Peyer's patch (tissue), 4 donors: ENCODE measurements at regions not wholly inside any gene's neighbourhood (a gene's known extent, or its start where the extent isn't known, plus 50 kb on each side); places are given as distances from the start of the nearest gene placed in this dataset.

Experiments used
- DNase-seq, 3 donors: peaks; one replicate each; pipeline ENCODE4 v3.0.0-alpha.2; 2017 to 2019
- H3K27ac ChIP-seq, 4 donors: fragments of 200-600 bp; sonication (generic); one replicate each; pipeline ENCODE4 v1.5.1; 2016 to 2019
- H3K27me3 ChIP-seq, 2 donors: fragments of 200-600 bp; sonication (generic); one replicate each; pipeline ENCODE4 v1.5.1; 2019
- H3K36me3 ChIP-seq, 3 donors: fragments of 200-600 bp; sonication (generic); one replicate each; pipeline ENCODE4 v1.5.1; 2016 to 2019
- H3K4me1 ChIP-seq, 4 donors: fragments of 200-600 bp; sonication (generic); one replicate each; pipeline ENCODE4 v1.5.1; 2016 to 2019
- H3K4me3 ChIP-seq, 4 donors: fragments of 200-600 bp; sonication (generic); 1 replicate in 3 of 4; 2 replicates in 1 of 4; pipeline ENCODE4 v1.5.1; 2016 to 2019; ENCODE audit warnings: mild to moderate bottlenecking in 1 of 4
- H3K9me3 ChIP-seq, 4 donors: fragments of 200-600 bp; sonication (generic); one replicate each; pipeline ENCODE4 v1.5.1; 2016 to 2019; ENCODE audit warnings: mild to moderate bottlenecking in 1 of 4
- POLR2A ChIP-seq, 2 donors: fragments of 450-650 bp; IDR thresholded peaks; one replicate each; pipeline ENCODE4 v1.5.1; 2017; ENCODE audit warnings: antibody characterized with exemption in 2 of 2, mild to moderate bottlenecking in 2 of 2, moderate library complexity in 2 of 2
- TF ChIP-seq, protein P1 (sequence below), 6 experiments: fragments of 450-650 bp in 4 of 6; fragments of 200-600 bp in 2 of 6; sonication (generic) in 1 of 6; IDR thresholded peaks; one replicate each; pipeline ENCODE4 v1.5.1; 2017 to 2019; ENCODE audit warnings: antibody characterized with exemption in 6 of 6, mild to moderate bottlenecking in 3 of 6, moderate library complexity in 1 of 6

DNA sequence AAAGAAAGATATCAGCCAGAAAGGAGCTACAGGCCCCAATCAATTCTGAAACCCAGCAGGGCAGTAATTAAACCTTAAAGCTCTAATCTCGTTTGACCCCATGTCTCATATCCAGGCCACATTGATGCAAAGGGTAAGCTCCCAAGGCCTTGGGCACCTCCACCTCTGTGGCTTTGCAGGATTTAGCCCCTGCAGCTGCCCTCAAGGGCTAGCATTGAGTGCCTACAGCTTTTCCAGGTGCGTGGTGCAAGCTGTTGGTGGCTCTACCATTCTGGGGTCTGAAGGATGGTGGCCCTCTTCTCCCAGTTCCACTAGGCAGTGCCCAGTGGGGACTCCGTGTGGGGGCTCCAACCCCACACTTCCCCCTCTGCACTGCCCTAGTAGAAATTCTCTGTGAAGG is 429.9 kb downstream of the NPHP4 start:
- no peak overlapping the region for H3K4me3 ChIP-seq
- peaks cover 0 to 2% (median 0%) of the 10 kb centered on the region in 4 donors for H3K9me3 ChIP-seq
- H3K27me3 ChIP-seq, result no peaks in the 10 kb centered on the region
- H3K4me1 ChIP-seq, result no peaks in the 10 kb centered on the region
- no peak overlapping the region for H3K27ac ChIP-seq
- DNase-seq, result no peak
- TF ChIP-seq POLR2A (IDR thresholded peaks at IDR 0.05), result no peak
- TF ChIP-seq, protein P1, sequence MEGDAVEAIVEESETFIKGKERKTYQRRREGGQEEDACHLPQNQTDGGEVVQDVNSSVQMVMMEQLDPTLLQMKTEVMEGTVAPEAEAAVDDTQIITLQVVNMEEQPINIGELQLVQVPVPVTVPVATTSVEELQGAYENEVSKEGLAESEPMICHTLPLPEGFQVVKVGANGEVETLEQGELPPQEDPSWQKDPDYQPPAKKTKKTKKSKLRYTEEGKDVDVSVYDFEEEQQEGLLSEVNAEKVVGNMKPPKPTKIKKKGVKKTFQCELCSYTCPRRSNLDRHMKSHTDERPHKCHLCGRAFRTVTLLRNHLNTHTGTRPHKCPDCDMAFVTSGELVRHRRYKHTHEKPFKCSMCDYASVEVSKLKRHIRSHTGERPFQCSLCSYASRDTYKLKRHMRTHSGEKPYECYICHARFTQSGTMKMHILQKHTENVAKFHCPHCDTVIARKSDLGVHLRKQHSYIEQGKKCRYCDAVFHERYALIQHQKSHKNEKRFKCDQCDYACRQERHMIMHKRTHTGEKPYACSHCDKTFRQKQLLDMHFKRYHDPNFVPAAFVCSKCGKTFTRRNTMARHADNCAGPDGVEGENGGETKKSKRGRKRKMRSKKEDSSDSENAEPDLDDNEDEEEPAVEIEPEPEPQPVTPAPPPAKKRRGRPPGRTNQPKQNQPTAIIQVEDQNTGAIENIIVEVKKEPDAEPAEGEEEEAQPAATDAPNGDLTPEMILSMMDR (IDR thresholded peaks at IDR 0.05), result no peak
- H3K36me3 ChIP-seq, result no peaks in the 10 kb centered on the region

DNA sequence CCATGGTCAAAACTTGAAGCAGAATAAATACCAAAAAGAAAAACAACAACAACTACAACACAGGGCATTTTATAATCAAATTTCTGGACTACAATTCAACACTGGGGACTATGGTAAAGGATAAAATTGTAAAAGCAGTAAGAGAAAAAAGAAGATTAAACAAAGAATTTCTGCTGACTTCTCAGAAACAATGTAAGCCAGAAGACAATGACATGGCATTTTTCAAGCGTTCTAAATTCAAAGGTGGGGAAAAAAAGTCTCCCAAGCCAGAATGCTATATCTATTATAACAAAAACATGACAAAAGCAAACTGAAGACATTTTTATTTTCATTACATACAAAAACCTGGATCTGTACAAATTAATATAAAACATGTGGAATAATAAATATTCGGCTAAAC is 433.1 kb downstream of the NPHP4 start:
- no peaks in the 10 kb centered on the region for H3K36me3 ChIP-seq

DNA sequence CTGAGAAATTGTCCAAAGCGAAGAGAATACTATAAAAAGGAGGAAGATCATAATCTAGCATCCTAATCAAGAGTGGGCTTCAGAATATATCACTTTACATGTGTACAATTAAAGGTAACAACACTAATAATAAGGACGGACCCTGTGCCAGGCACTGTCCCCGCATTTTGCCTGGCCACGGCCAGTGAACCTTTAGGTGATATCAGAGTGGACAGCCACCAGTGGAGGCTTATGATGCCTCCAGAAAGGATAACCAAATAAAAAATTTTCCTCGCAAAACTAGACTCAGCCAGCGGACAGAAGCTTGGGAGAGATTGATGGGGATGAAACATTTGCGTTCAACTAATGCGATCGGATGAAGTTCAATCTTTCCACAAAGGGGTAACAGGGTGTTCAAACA is 436.4 kb downstream of the NPHP4 start:
- no peak overlapping the region for H3K27ac ChIP-seq
- no peaks in the 10 kb centered on the region for H3K36me3 ChIP-seq
- H3K27me3 ChIP-seq, result no peaks in the 10 kb centered on the region
- H3K9me3 ChIP-seq, result peaks cover 0 to 2% (median 0%) of the 10 kb centered on the region in 4 donors
- TF ChIP-seq, protein P1 (IDR thresholded peaks at IDR 0.05), result no peak
- TF ChIP-seq POLR2A (IDR thresholded peaks at IDR 0.05), result no peak
- H3K4me1 ChIP-seq, result no peaks in the 10 kb centered on the region
- no peak overlapping the region for H3K4me3 ChIP-seq
- DNase-seq, result no peak

More for the DNA sequence above, 433.1 kb downstream of the NPHP4 start:
- DNase-seq, result no peak
- Histone ChIP-seq H3K4me1 (no peaks in the 10 kb centered on the region), H3K9me3 (peaks cover 0 to 2% (median 0%) of the 10 kb centered on the region in 4 donors), H3K27me3 (no peaks in the 10 kb centered on the region), H3K4me3 (no peak overlapping the region), H3K27ac (no peak overlapping the region)
- TF ChIP-seq POLR2A (IDR thresholded peaks at IDR 0.05), result no peak

DNA sequence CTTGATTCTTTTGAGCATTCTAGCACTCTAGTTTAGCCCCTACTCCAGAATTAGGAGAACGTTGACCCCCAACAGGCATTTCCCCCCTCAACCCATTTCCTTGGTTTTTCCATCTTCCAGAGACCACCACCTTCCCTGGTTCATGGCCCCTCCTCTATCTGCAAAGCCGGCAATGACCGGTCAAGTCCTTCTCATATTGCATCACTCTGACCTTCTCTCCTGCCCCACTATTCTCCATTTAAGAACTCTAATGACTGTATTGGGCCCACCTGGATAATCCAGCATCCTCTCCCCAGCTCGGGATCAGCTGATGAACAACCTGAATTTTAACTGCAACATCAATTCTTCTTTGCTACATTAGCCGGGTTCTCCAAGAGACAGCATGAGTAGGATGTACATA is 437.4 kb downstream of the NPHP4 start:
- no peak for DNase-seq
- no peak overlapping the region for H3K4me3 ChIP-seq
- H3K36me3 ChIP-seq, result no peaks in the 10 kb centered on the region
- peaks cover 0 to 2% (median 0%) of the 10 kb centered on the region in 4 donors for H3K9me3 ChIP-seq
- no peak overlapping the region for H3K27ac ChIP-seq
- no peaks in the 10 kb centered on the region for H3K27me3 ChIP-seq
- TF ChIP-seq, protein P1 (IDR thresholded peaks at IDR 0.05), result no peak
- TF ChIP-seq POLR2A (IDR thresholded peaks at IDR 0.05), result no peak
- H3K4me1 ChIP-seq, result no peaks in the 10 kb centered on the region

DNA sequence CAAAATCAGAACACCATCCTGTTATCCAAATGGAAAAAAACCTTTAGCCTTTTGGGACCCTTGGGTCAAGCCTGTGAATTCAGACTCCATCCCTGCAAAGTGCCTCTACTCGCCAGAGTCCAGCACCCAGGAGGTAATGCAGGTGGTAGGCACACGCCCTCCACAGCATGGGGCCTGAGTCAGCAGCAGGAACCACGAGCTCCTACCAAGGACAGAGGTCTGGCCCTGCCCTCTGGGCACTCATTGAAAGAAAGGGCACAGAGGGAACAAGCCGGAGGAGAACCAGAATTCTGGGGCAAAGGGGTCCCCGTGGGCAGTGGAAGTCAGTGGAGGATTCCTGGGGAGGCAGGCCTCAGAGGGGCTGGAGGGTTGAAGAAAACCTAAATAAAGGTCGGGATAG is 438.1 kb downstream of the NPHP4 start:
- DNase-seq, result no peak
- Histone ChIP-seq H3K27me3 (no peaks in the 10 kb centered on the region), H3K9me3 (peaks cover 0 to 2% (median 0%) of the 10 kb centered on the region in 4 donors), H3K4me3 (no peak overlapping the region), H3K27ac (no peak overlapping the region), H3K4me1 (no peaks in the 10 kb centered on the region), H3K36me3 (no peaks in the 10 kb centered on the region)
- TF ChIP-seq, protein P1 (IDR thresholded peaks at IDR 0.05), result no peak
- TF ChIP-seq POLR2A (IDR thresholded peaks at IDR 0.05), result no peak

DNA sequence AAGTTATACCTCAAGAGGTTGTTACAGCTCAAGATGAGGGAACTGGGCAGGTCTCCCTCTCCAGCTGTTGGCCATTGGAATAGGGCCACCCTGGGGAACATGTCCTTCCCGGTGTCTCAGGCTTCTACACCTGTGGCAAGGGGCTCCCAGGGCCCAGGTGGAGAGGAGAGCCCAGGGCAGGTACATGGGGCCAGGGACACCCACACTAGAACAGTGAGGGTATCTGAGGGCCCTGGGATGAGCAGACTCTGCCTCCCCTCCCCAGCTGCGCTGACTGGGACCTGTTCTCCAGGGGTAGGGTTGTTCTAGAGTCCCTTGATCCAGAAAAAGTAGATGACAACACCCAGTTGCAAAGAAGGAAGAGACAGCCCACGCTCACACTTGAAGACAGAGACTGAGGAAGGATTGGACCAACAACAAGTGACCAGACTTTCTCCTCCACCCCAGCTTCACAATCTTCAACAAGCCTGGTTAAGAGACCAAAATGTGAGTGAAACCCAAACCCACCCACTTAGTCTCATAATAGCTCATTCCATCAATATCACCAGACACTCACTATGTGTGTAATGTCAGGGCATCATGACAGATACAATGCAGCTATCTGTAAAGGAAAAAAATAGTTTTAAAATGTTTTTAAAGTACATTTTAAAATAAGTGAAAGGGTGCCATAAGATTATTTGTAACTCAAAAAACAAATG is 439.3 kb downstream of the NPHP4 start:
- TF ChIP-seq POLR2A (IDR thresholded peaks at IDR 0.05), result no peak
- TF ChIP-seq, protein P1 (IDR thresholded peaks at IDR 0.05), result no peak
- H3K27ac ChIP-seq, result no peak overlapping the region
- no peak for DNase-seq
- H3K9me3 ChIP-seq, result no peaks in the 10 kb centered on the region
- no peaks in the 10 kb centered on the region for H3K4me1 ChIP-seq
- no peaks in the 10 kb centered on the region for H3K27me3 ChIP-seq
- H3K4me3 ChIP-seq, result no peak overlapping the region
- H3K36me3 ChIP-seq, result no peaks in the 10 kb centered on the region
